Prostate gland (tissue), 2 donors: ENCODE measurements at regions not wholly inside any gene's neighbourhood (a gene's known extent, or its start where the extent isn't known, plus 50 kb on each side); places are given as distances from the start of the nearest gene placed in this dataset.

Source experiments
- DNase-seq: peaks from one replicate; pipeline ENCODE4 v3.0.0-alpha.2; 2019; ENCODE audit warnings: low spot score
- H3K27ac ChIP-seq, 2 donors: fragments of 200-600 bp; sonication (generic); 2 replicates each; pipeline ENCODE4 v1.5.1; 2017 to 2019
- H3K27me3 ChIP-seq: fragments of 200-600 bp; sonication (generic); replicated peaks from 2 replicates; pipeline ENCODE4 v1.5.1; 2019; ENCODE audit not compliant: insufficient read depth
- H3K36me3 ChIP-seq, 2 donors: fragments of 200-600 bp; sonication (generic); 1 replicate in 1 of 2; 2 replicates in 1 of 2; pipeline versions ENCODE4 v1.5.1 to v1.8.1; 2017 to 2019
- H3K4me1 ChIP-seq: fragments of 200-600 bp; sonication (generic); replicated peaks from 2 replicates; pipeline ENCODE4 v1.5.1; 2019
- H3K4me3 ChIP-seq, 2 donors: fragments of 200-600 bp; sonication (generic); 2 replicates each; pipeline ENCODE4 v1.5.1; 2017 to 2019
- H3K9me3 ChIP-seq: fragments of 200-600 bp; sonication (generic); 2 replicates; pipeline ENCODE4 v1.5.1; 2017
- CTCF ChIP-seq, 4 experiments: fragments of 200-600 bp in 2 of 4; fragments of 450-650 bp in 2 of 4; sonication (generic) in 2 of 4; IDR thresholded peaks; 1 replicate in 3 of 4; 2 replicates in 1 of 4; pipeline ENCODE4 v1.5.1; 2016 to 2019; ENCODE audit warnings: antibody characterized with exemption in 4 of 4, mild to moderate bottlenecking in 2 of 4, moderate library complexity in 2 of 4
- POLR2A ChIP-seq: fragments of 450-650 bp; IDR thresholded peaks from one replicate; pipeline ENCODE4 v1.6.1; 2016; ENCODE audit warnings: antibody characterized with exemption, mild to moderate bottlenecking
- POLR2AphosphoS5 ChIP-seq: sonication (generic); formaldehyde crosslinking; IDR thresholded peaks from one replicate; pipeline ENCODE4 v1.6.1; 2017; ENCODE audit warnings: antibody characterized with exemption
- whole genome bisulfite sequencing: methylation state at CpG from one replicate; pipeline ENCODE4 v1.1.5; 2018; 5-methylcytosine and 5-hydroxymethylcytosine counted together
- intact Hi-C: fragments of 100-400 bp; cut with DNase I; formaldehyde crosslinking; loops from one replicate; pipeline ENCODE4 v1.14.2; 2022

GRCh38 chr12:24118668-24119067, 169.2 kb upstream of the SOX5 start:
- H3K36me3 ChIP-seq = no peaks in the 10 kb centered on the region
- no peaks in the 10 kb centered on the region for H3K4me1 ChIP-seq
- TF ChIP-seq CTCF (IDR thresholded peaks at IDR 0.05) (no peak), POLR2A (no peak), POLR2AphosphoS5 (no peak)
- WGBS = 33% methylated on average over 1 of the region's 1 CpG
- no peaks in the 10 kb centered on the region for H3K9me3 ChIP-seq
- DNase-seq = no peak
- intact Hi-C loops = no loop called here
- no peak overlapping the region for H3K27ac ChIP-seq
- no peaks in the 10 kb centered on the region for H3K27me3 ChIP-seq
- H3K4me3 ChIP-seq = no peak overlapping the region

- no peaks in the 10 kb centered on the region for H3K4me1 ChIP-seq
- H3K4me3 ChIP-seq = no peak overlapping the region
- no peaks in the 10 kb centered on the region for H3K9me3 ChIP-seq
- no peak for DNase-seq
- no peak overlapping the region for H3K27ac ChIP-seq
- no peaks in the 10 kb centered on the region for H3K36me3 ChIP-seq
- intact Hi-C loops = no loop called here
- WGBS = 44% methylated on average over 1 of the region's 1 CpG
- TF ChIP-seq CTCF (IDR thresholded peaks at IDR 0.05) (no peak), POLR2AphosphoS5 (no peak), POLR2A (no peak)
- H3K27me3 ChIP-seq = no peaks in the 10 kb centered on the region
Measured at GRCh38 chr12:24116548-24116947, 167.1 kb upstream of the SOX5 start.

GRCh38 chr12:24113701-24114100, 164.2 kb upstream of the SOX5 start:
- Histone ChIP-seq H3K36me3 (no peaks in the 10 kb centered on the region), H3K27me3 (no peaks in the 10 kb centered on the region), H3K4me1 (no peaks in the 10 kb centered on the region), H3K27ac (no peak overlapping the region), H3K4me3 (no peak overlapping the region), H3K9me3 (no peaks in the 10 kb centered on the region)
- DNase-seq = no peak
- intact Hi-C loops = no loop called here
- WGBS = 96% methylated on average over 2 of the region's 2 CpGs
- TF ChIP-seq CTCF (IDR thresholded peaks at IDR 0.05) (no peak), POLR2A (no peak)

DNA sequence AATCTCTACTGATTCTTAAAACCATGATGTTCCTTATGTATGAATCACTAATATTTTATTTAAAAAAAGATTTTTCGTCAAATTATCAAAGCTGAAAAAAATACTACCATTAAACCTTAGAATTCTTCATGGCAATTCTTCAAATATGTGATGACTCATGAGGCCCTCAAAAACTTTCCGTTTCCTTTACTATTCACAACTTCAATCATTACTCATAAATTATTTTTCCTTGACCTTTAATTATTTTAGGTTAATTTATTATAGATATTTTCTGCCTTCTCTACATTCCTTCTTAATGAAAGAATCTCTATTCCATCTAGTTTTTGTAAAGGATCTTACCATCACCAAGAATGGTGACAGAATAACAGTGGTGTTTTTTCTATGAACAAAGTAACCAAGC, 162.1 kb upstream of the SOX5 start:
- intact Hi-C loops = no loop called here

More for the DNA sequence above, 162.1 kb upstream of the SOX5 start:
- H3K9me3 ChIP-seq = no peaks in the 10 kb centered on the region
- no peak overlapping the region for H3K4me3 ChIP-seq
- WGBS = 60% methylated on average over 2 of the region's 2 CpGs
- H3K27me3 ChIP-seq = no peaks in the 10 kb centered on the region
- H3K36me3 ChIP-seq = no peaks in the 10 kb centered on the region
- no peak overlapping the region for H3K27ac ChIP-seq
- no peaks in the 10 kb centered on the region for H3K4me1 ChIP-seq
- no peak for DNase-seq
- TF ChIP-seq CTCF (IDR thresholded peaks at IDR 0.05) = no peak
- no peak for TF ChIP-seq POLR2A
- TF ChIP-seq POLR2AphosphoS5 = no peak
